GM18498 (cell line): ENCODE measurements at regions not wholly inside any gene's neighbourhood (a gene's known extent, or its start where the extent isn't known, plus 50 kb on each side); places are given as distances from the start of the nearest gene placed in this dataset.

ENCODE experiments used
- ATAC-seq: cut with Tn5 transposase; IDR thresholded peaks from one replicate; pipeline ENCODE4 v1.9.1; 2021; ENCODE audit warnings: mild to moderate bottlenecking, moderate library complexity; ENCODE audit not compliant: unreplicated experiment

GRCh38 chr10:3016016-3016415 lies 51.3 kb upstream of the PFKP start:
- ATAC-seq: no peak

GRCh38 chr10:3014968-3015367 lies 52.4 kb upstream of the PFKP start:
- no peak for ATAC-seq

DNA sequence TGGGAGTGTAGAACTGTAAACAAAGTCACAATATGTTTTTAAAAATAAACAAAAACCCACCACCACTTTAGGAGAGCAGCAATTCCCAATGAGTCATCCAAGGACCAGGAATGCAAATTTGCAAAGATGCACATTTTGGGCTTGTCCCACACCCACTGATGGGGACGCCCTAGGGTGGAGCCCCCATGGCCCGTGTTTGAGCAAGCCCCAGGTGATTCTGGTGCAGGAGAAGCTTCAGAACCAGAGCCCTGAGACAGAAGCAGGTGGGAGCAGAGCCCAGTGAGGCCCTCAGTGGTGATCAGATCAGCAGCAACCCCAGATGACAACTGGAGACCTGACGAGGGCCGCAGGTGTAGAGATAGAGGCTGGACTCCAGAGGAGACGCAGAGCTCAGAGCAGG lies 55.1 kb upstream of the PFKP start:
- ATAC-seq: no peak

GRCh38 chr10:3010816-3011460 lies 56.4 kb upstream of the PFKP start:
- ATAC-seq: no peak

GRCh38 chr10:3010334-3010733 lies 57.0 kb upstream of the PFKP start:
- no peak for ATAC-seq

- ATAC-seq: no peak
These were observed 58.0 kb upstream of the PFKP start for GRCh38 chr10:3009341-3009740.

- ATAC-seq: no peak
These were observed 58.7 kb upstream of the PFKP start for GRCh38 chr10:3008518-3009195.

DNA sequence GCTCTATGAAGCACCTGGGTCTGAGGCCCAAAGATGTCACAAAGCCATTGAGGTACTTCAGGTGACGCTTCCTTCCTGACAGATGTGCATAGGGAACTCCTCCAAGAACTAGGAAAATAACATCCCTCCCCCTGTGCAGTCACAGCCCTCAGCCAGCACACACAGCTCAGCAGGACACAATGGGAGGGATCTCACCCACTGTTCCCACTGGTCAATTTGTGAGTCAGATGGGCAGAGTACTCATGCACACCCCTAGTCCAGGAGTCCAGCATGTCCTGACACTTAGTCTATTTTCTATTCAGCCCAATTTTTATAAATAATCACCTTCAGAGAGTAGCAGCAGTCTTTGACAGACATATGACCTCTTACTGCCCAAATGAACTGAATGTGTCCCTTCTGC lies 60.7 kb upstream of the PFKP start:
- no peak for ATAC-seq

DNA sequence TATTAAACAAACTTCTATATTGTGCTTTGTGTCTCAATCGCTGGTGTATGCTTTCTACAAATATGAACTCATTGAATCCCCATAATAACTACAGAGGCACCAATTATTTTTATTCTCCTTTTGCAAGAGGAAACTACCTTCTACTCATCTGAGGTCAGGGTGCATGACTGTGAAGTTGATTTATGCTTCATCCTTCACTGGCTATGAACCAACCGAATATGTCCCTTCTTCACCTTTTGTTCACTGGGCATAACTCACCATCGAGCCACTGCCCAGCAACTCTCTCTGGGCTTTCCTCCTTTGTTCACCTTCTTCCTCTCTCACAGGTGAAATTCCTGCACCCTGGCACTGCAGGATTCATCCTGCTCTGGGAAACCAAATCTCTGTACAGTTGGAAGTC lies 61.3 kb upstream of the PFKP start:
- no peak for ATAC-seq

- peak; percentile 70 for ATAC-seq
These were observed 65.0 kb upstream of the PFKP start for GRCh38 chr10:3002304-3002703.

GRCh38 chr10:3000048-3000447 lies 67.3 kb upstream of the PFKP start:
- ATAC-seq: no peak

DNA sequence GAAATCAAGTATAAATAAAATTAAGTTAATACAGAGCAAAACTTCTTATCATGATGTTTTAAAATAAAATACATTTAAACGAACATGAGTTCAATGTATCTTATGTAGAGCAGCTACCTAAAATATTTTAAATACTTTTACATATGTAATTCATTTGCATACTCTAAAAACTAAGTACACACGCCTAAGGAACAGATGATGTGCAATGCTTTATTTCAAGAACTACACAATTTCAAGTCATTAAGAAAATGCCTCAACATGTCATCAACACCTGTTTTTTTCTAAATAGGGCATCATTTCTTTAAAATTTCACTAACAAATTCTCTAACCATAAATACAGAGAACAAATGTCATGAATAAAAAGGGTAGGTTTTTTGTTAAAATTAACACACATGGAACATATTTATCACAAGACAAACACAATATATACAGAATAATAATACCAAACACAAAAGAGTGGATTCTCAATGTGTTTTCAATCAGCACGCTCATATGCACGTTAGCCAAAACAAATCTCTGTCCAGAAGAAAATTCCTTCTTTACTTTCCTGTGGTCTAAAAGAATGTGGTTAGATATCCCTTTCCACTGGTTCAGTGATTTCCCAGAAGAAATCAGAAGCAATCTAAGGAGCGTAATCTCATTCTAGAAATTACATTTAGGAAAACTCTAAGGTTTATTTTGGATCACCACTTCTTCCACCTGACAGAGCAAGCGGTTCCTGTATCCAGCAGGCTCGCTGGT lies 73.0 kb upstream of the PFKP start:
- no peak for ATAC-seq

DNA sequence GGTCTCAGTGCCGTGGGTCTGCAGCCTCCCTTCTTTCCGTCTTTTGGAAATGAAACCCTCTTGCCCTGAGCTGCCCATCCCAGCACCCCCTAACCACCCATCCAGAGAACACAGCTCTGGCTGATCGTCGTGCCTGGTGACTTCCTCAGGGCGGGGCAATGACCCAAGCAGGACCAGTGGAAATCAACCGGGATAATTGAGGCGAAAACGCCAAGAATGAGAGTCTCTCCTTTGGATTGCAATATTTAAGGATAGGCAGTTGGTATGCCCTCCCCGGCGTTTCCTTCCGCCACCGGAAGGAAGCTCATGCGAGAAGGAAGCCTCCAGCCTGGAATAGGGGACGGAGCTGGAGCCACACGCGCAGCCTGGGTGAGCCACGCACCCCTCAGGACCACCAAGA lies 73.7 kb upstream of the PFKP start:
- ATAC-seq: no peak

DNA sequence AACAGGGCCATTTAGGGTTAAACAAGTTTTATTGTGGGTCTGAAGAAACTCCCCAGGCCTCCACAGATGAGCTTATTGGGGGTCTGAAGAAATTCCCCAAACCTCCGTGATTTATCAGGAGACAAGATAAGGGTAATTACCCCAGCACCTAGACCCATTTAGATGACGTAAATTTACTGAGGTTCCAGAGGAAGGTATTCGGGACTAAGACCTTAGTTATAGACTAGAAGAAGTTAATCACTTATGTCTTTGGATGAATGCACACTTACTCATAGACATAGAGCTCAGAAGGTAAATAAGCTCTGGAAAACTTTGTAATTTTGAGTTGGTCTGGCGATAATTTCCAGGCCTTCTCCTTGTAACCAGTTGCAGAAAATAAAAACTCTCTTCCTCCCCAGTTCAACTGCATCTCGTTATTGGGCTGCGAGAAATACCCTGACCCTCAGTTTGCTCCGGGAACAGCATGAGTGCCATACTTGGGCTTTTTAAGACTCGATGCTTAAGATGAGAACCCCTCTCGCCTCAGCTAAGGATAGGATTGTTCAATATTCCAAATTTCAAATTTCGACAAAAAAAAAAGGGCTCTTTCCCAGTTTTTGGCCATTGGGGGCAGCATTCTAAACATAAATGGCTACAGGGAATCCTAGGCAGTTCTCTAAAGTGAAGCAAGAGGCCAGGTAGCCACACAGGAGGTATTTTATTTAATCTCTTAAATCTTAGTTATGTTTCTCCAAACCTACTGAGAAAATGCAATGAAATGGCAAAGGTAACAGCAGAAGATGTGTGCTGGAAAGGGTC lies 74.7 kb upstream of the PFKP start:
- ATAC-seq: no peak

- no peak for ATAC-seq
These were observed 76.6 kb upstream of the PFKP start for GRCh38 chr10:2990764-2991163.

DNA sequence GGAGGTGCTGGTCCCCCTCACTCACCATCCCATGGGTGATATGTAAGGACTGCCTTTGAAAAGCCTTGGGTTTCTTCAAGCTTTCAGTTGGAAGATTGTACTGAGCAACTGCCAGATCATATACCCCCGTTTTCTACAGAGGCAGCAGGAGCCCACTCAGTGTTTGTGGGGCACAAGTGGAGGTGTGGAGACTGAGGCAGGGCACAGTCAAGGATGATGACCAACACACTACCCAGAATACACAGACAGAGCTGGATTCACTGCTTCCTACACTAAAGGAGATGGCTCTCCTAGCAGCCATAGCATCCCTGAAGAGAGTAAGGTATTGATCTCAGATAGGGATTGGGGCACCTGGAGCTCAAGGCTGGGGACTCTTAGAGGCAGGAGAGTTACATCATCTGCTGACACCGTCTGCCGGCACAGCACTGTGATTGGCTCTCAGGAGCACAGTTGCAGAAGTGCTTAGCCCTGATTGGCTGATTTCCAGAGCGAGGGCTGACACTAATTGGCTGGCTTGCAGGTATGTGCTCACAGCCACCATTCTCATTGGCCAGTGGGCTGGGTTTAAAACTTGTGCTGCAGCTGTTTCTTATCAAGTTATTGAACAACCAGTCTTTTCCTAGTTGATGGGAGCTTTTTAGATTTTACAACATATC lies 77.9 kb upstream of the PFKP start:
- ATAC-seq: no peak

- no peak for ATAC-seq
These were observed 80.1 kb upstream of the PFKP start for GRCh38 chr10:2987185-2987768.

DNA sequence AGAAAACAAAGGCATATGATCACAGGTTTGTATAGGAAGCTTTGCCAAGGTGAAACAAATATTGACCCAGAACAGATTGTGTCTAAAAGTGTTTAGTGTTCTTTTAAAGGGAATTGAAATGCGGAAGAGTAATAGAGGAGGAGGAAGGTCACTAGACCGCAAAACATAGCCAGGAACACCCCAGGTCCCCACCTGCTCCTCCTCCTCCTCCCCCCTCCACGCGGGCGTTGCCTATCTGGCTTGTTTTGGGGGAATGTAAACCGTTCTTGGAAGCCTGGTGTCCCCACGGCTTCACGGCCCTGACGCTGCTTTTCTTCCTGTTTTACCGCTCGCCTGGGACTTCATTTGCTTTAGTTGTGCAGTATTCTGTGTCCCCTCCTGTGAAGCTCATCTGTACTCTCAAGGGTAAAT lies 81.0 kb upstream of the PFKP start:
- ATAC-seq: no peak

GRCh38 chr10:2985729-2986232 lies 81.6 kb upstream of the PFKP start:
- no peak for ATAC-seq

GRCh38 chr10:2984682-2985081 lies 82.7 kb upstream of the PFKP start:
- no peak for ATAC-seq
